ENCODE measurements at regions not wholly inside any gene's neighbourhood (a gene's known extent, or its start where the extent isn't known, plus 50 kb on each side); places are given as distances from the start of the nearest gene placed in this dataset.

GRCh38 chr5:126334760-126335159 is 88.4 kb upstream of the GRAMD2B start:
- Histone ChIP-seq H3K27ac (ENCODE audit: low read length) (no peak overlapping the region), H3K27me3 (ENCODE audit: control insufficient read depth, insufficient read depth, low read length) (no peaks in the 10 kb centered on the region), H3K4me3 (ENCODE audit: low read depth in 2 of 2, low read length in 2 of 2) (no peak overlapping the region), H3K4me1 (ENCODE audit: control insufficient read depth, insufficient read depth, low read length) (no peaks in the 10 kb centered on the region), H3K9me3 (ENCODE audit: control insufficient read depth, insufficient read depth, low read depth, low read length) (no peaks in the 10 kb centered on the region), H3K36me3 (ENCODE audit: control insufficient read depth, insufficient read depth, low read length) (no peaks in the 10 kb centered on the region)
- in situ Hi-C loops (cut with HindIII; ENCODE audit: low pct_unique_long_range_greater_than_20kb, low sequenced_read_pairs) (no loop called here), intact Hi-C loops (cut with micrococcal nuclease; ENCODE audit: unreplicated experiment) (no loop called here)
- POLR2A ChIA-PET, result no interaction called here
- no peak for TF ChIP-seq SIN3A (IDR thresholded peaks at IDR 0.05; ENCODE audit: borderline replicate concordance, insufficient read depth, low read depth, low read length)
- no peak for DNase-seq (ENCODE audit: low read depth, low spot score)
- ATAC-seq, result no peak
- CTCF ChIA-PET, result no interaction called here
- no TSS peak for BruUV-seq (replicated peaks)

- Histone ChIP-seq H3K4me3 (ENCODE audit: low read depth in 2 of 2, low read length in 2 of 2) (no peak overlapping the region), H3K27ac (ENCODE audit: low read length) (no peak overlapping the region), H3K36me3 (ENCODE audit: control insufficient read depth, insufficient read depth, low read length) (no peaks in the 10 kb centered on the region), H3K4me1 (ENCODE audit: control insufficient read depth, insufficient read depth, low read length) (no peaks in the 10 kb centered on the region), H3K9me3 (ENCODE audit: control insufficient read depth, insufficient read depth, low read depth, low read length) (no peaks in the 10 kb centered on the region), H3K27me3 (ENCODE audit: control insufficient read depth, insufficient read depth, low read length) (no peaks in the 10 kb centered on the region)
- in situ Hi-C loops (cut with HindIII; ENCODE audit: low pct_unique_long_range_greater_than_20kb, low sequenced_read_pairs) (no loop called here), intact Hi-C loops (cut with micrococcal nuclease; ENCODE audit: unreplicated experiment) (no loop called here)
- no peak for ATAC-seq
- ChIA-PET CTCF (no interaction called here), POLR2A (no interaction called here)
- no peak for DNase-seq (ENCODE audit: low read depth, low spot score)
- no TSS peak for BruUV-seq (replicated peaks)
- no peak for TF ChIP-seq REST (IDR thresholded peaks at IDR 0.05; ENCODE audit: insufficient read depth in 1 of 2, low read depth in 2 of 2, low read length in 1 of 2)
- TF ChIP-seq TCF7L2 (IDR thresholded peaks at IDR 0.05; ENCODE audit: low read depth, low read length), result no peak
- TF ChIP-seq SIN3A (IDR thresholded peaks at IDR 0.05; ENCODE audit: borderline replicate concordance, insufficient read depth, low read depth, low read length), result no peak
- TF ChIP-seq POLR2AphosphoS5 (IDR thresholded peaks at IDR 0.05; ENCODE audit: low read depth, low read length), result no peak
- no peak for TF ChIP-seq CTCF (IDR thresholded peaks at IDR 0.05)
Observed at GRCh38 chr5:126335886-126336285, 87.3 kb upstream of the GRAMD2B start.

- ChIA-PET CTCF (interaction anchor here (1.2 kb wide), 1 partner anchor 256 kb away, joined by 4 read pairs; the partner anchor contains the start of gene ALDH7A1), POLR2A (no interaction called here)
- Histone ChIP-seq H3K27me3 (ENCODE audit: control insufficient read depth, insufficient read depth, low read length) (no peaks in the 10 kb centered on the region), H3K4me1 (ENCODE audit: control insufficient read depth, insufficient read depth, low read length) (no peaks in the 10 kb centered on the region), H3K27ac (ENCODE audit: low read length) (peak overlapping the region; percentile 72), H3K4me3 (ENCODE audit: low read depth in 2 of 2, low read length in 2 of 2) (no peak overlapping the region), H3K9me3 (ENCODE audit: control insufficient read depth, insufficient read depth, low read depth, low read length) (no peaks in the 10 kb centered on the region), H3K36me3 (ENCODE audit: control insufficient read depth, insufficient read depth, low read length) (no peaks in the 10 kb centered on the region)
- no TSS peak for BruUV-seq (replicated peaks)
- ATAC-seq, result no peak
- no peak for DNase-seq (ENCODE audit: low read depth, low spot score)
- no peak for TF ChIP-seq SIN3A (IDR thresholded peaks at IDR 0.05; ENCODE audit: borderline replicate concordance, insufficient read depth, low read depth, low read length)
- TF ChIP-seq TCF7L2 (IDR thresholded peaks at IDR 0.05; ENCODE audit: low read depth, low read length), result no peak
- no peak for TF ChIP-seq POLR2AphosphoS5 (IDR thresholded peaks at IDR 0.05; ENCODE audit: low read depth, low read length)
- no peak for TF ChIP-seq REST (IDR thresholded peaks at IDR 0.05; ENCODE audit: insufficient read depth in 1 of 2, low read depth in 2 of 2, low read length in 1 of 2)
- no peak for TF ChIP-seq CTCF (IDR thresholded peaks at IDR 0.05)
- in situ Hi-C loops (cut with HindIII; ENCODE audit: low pct_unique_long_range_greater_than_20kb, low sequenced_read_pairs) (no loop called here), intact Hi-C loops (cut with micrococcal nuclease; ENCODE audit: unreplicated experiment) (no loop called here)
Observed at GRCh38 chr5:126338635-126339034, 84.6 kb upstream of the GRAMD2B start.
